D721Med (cell line): ENCODE measurements at regions not wholly inside any gene's neighbourhood (a gene's known extent, or its start where the extent isn't known, plus 50 kb on each side); places are given as distances from the start of the nearest gene placed in this dataset.
"Not testable (repeated sequence)": the region's sequence is repeated elsewhere in the genome, so short reads cannot be mapped to it uniquely, and the experiment has no call there.

Experiments
- DNase-seq: peaks from one replicate; pipeline ENCODE4 v3.0.0; 2011; ENCODE audit warnings: low spot score; ENCODE audit not compliant: insufficient read length
- FAIRE-seq: peaks from 2 replicates; lab custom pipeline; 2011; peaks lifted over from hg19 to GRCh38; lab: Jason Lieb, UNC
- CTCF ChIP-seq: IDR thresholded peaks from 2 replicates; pipeline ENCODE4 v1.5.1; 2012; ENCODE audit warnings: mild to moderate bottlenecking, control low read depth; ENCODE audit not compliant: insufficient read depth; ENCODE audit errors: missing control alignments

GRCh38 chr7:65453341-65454030 lies 79.8 kb downstream of the ZNF92 start:
- DNase-seq (no peak), FAIRE-seq (no peak)
- no peak for TF ChIP-seq CTCF

GRCh38 chr7:65454469-65454868 lies 80.8 kb downstream of the ZNF92 start:
- DNase-seq (no peak), FAIRE-seq (no peak)
- no peak for TF ChIP-seq CTCF

DNA sequence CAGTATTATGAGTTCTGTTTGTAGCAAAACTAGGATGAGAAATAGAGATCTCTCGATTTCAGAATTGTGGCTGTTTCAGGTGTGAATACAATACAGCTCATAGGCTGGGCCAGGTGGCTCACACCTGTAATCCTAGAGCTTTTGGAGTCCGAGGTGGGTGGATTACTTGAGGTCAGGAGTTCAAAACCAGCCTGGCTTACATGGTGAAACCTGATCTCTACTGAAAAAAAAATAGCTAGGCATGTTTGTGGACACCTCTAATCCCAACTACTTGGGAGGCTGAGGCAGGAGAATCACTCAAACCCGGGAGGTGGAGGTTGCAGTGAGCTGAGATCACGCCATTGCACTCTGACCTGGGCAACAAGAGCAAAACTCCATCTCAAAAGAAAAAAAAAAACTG lies 81.4 kb downstream of the ZNF92 start:
- not testable (repeated sequence) for FAIRE-seq, DNase-seq

DNA sequence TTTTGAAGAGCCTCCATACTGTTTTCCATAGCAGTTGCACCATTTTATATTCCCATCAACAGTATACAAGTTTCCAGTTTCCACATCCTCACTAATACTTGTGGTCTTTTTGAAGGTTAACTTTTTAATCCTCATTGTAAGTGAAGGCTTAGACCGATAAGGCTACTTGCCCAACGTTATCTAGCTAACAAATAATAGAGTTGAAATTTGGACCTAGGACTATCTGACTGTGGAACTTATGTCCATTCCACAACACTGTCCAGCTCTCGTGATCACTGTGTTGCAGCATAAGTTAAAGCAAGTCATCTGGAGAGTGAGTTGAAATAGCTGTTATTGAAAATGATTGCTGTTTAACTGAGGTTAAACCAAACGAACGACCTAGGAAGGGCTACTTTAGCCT lies 84.0 kb downstream of the ZNF92 start:
- FAIRE-seq = no peak
- TF ChIP-seq CTCF = no peak
- DNase-seq = no peak

DNA sequence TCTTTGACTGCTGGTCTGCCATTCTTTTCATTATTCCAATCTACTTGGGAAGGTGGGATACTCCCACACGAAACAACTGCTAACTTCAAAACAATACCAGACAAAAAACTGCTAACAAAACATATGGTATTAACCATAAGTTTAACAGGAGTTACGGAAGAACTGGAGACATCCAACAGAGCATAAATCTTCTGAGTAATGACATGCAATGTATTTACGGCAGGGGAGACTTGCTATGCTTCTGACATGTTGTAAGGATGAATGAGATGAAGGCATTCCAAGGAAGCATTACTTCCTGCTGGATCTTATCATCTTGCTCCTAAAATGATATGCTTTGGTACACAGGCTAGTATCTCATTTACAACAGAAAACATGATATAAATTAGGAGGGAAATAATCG lies 85.8 kb downstream of the ZNF92 start:
- FAIRE-seq = no peak
- DNase-seq = no peak
- TF ChIP-seq CTCF = no peak

- no peak for FAIRE-seq
- no peak for TF ChIP-seq CTCF
These were observed 88.6 kb downstream of the ZNF92 start for GRCh38 chr7:65462148-65462716.

DNA sequence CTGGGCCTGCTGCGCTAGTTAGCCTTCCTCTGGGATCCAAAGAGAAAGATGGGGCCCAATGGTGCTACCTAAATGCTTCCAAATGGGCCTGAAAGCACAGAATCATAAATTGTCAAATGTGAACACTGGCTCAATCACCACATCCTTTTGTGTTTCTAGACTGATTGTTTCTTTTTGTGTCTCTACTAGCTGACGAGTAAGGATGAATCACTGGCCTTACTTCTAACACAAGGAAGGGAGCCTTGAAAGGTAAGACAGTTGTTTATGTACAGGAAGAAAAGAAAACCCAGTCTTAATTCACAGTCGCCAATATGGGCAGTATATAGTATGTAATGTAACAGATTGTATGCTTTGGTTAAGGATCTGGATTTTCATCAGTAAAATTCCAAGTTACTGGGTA lies 89.5 kb downstream of the ZNF92 start:
- DNase-seq = no peak
- no peak for TF ChIP-seq CTCF
- FAIRE-seq = no peak

More at GRCh38 chr7:65462148-65462716, 88.6 kb downstream of the ZNF92 start:
- DNase-seq = no peak

DNA sequence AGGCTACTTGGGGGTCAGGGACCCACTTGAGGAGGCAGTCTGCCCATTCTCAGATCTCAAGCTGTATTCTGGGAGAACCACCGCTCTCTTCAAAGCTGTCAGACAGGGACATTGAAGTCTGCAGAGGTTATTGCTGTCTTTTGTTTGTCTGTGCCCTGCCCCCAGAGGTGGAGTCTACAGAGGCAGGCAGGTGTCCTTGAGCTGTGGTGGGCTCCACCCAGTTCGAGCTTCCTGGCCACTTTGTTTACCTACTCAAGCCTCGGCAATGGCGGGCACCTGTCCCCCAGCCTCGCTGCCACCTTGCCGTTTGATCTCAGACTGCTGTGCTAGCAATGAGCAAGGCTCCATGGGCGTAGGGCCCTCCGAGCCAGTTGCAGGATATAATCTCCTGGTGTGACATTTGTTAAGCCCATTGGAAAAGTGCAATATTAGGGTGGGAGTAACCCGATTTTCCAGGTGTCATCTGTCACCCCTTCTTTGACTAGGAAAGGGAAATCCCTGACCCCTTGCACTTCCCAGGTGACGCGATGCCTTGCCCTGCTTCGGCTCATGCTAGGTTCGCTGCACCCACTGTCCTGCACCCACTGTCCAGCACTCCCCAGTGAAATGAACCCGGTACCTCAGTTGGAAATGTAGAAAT lies 96.4 kb downstream of the ZNF92 start:
- not testable (repeated sequence) for FAIRE-seq, DNase-seq
